PC-9 (cell line): ENCODE measurements at regions not wholly inside any gene's neighbourhood (a gene's known extent, or its start where the extent isn't known, plus 50 kb on each side); places are given as distances from the start of the nearest gene placed in this dataset.

ENCODE experiments used
- BruUV-seq: library from RNA; stranded (reverse); fragments of 400-500 nt; replicated peaks from 2 replicates; lab custom pipeline; 2021; lab: Mats Ljungman, UMichigan
- CTCF ChIA-PET: fragments of 300-600 bp; sonication (Branson Sonifier 250); formaldehyde crosslinking; loops from one replicate; lab custom pipeline; 2022; ENCODE audit warnings: antibody characterized with exemption; lab: Charles Lee
- POLR2A ChIA-PET: fragments of 300-600 bp; sonication (Branson Sonifier 250); formaldehyde crosslinking; loops from one replicate; lab custom pipeline; 2022; ENCODE audit warnings: antibody characterized with exemption; ENCODE audit not compliant: unreplicated experiment; lab: Charles Lee
- DNase-seq, 2 experiments: peaks; one replicate each; pipeline versions ENCODE4 v3.0.0 to v3.0.0-alpha.2; 2015 to 2022; ENCODE audit warnings: mixed read lengths in 1 of 2
- H2AFZ ChIP-seq: fragments of 200-600 bp; sonication (generic); 2 replicates; pipeline ENCODE4 v1.8.1; 2017; ENCODE audit warnings: antibody characterized with exemption
- H3F3A ChIP-seq: fragments of 200-600 bp; sonication (generic); 2 replicates; pipeline ENCODE4 v1.8.1; 2017; ENCODE audit warnings: antibody characterized with exemption, mild to moderate bottlenecking, low read depth; ENCODE audit not compliant: insufficient read depth
- H3K27ac ChIP-seq: fragments of 200-600 bp; sonication (generic); 2 replicates; pipeline ENCODE4 v1.6.1; 2016; ENCODE audit warnings: mixed run types
- H3K27me3 ChIP-seq: fragments of 200-600 bp; sonication (generic); 2 replicates; pipeline ENCODE4 v1.6.1; 2016; ENCODE audit warnings: low read depth, mixed run types; ENCODE audit not compliant: insufficient read depth
- H3K36me3 ChIP-seq: fragments of 200-600 bp; sonication (generic); 2 replicates; pipeline ENCODE4 v1.6.1; 2016; ENCODE audit warnings: low read depth, mixed run types
- H3K4me1 ChIP-seq: fragments of 200-600 bp; sonication (generic); replicated peaks from 2 replicates; pipeline ENCODE4 v1.6.1; 2016; ENCODE audit warnings: mixed run types; ENCODE audit not compliant: insufficient read depth
- H3K4me2 ChIP-seq: fragments of 200-600 bp; sonication (generic); 2 replicates; pipeline ENCODE4 v1.6.1; 2017; ENCODE audit warnings: mixed run types
- H3K4me3 ChIP-seq: fragments of 200-600 bp; sonication (generic); 2 replicates; pipeline ENCODE4 v1.6.1; 2016; ENCODE audit warnings: mixed run types
- H3K79me2 ChIP-seq: fragments of 200-600 bp; sonication (generic); 2 replicates; pipeline ENCODE4 v1.6.1; 2017; ENCODE audit warnings: low read depth, mixed run types
- H3K9me2 ChIP-seq: fragments of 200-600 bp; sonication (generic); 2 replicates; pipeline ENCODE4 v1.8.1; 2017; ENCODE audit warnings: mild to moderate bottlenecking; ENCODE audit not compliant: insufficient read depth
- H3K9me3 ChIP-seq: fragments of 200-600 bp; sonication (generic); 2 replicates; pipeline ENCODE4 v1.8.1; 2016; ENCODE audit warnings: low read depth; ENCODE audit not compliant: insufficient read depth
- H4K20me1 ChIP-seq: fragments of 200-600 bp; sonication (generic); 2 replicates; pipeline ENCODE4 v1.8.1; 2017; ENCODE audit not compliant: insufficient read depth
- EZH2 ChIP-seq: fragments of 200-600 bp; sonication (generic); IDR thresholded peaks from 2 replicates; pipeline ENCODE4 v1.8.0; 2017; ENCODE audit warnings: antibody characterized with exemption, low read depth
- intact Hi-C: fragments of 100-400 bp; cut with micrococcal nuclease; formaldehyde crosslinking; loops from one replicate; pipeline ENCODE4 v1.10.0; 2022; ENCODE audit not compliant: unreplicated experiment
- TF ChIP-seq, protein P1 (sequence below): fragments of 200-600 bp; sonication (generic); conservative IDR thresholded peaks from 2 replicates; pipeline ENCODE4 v1.6.1; 2017; ENCODE audit warnings: mixed run types, antibody characterized with exemption, mild to moderate bottlenecking, moderate library complexity

DNA sequence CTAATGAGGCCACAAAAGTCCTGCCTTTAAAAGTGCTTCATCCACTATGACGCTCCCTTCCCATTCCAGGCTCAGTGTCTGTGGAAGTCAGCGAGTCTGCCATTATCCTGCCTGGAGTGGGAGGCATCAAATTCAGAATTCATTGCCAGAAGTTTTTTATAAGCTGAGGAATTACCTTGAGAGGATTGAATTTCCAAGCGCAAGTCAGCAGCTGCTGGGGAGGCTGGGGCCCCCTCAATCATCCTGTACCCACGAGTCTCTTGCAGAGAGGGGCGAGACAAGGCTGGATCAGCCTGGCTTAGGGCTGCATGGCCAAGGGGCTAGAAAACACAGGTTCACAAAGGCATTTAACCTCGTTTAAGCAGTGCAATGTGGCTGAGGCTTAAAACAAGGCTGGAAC lies 170.5 kb upstream of the NOCT start:
- Histone ChIP-seq H3K79me2 (no peaks in the 10 kb centered on the region), H3K4me2 (no peak overlapping the region), H3K4me3 (no peak overlapping the region), H3K27ac (no peak overlapping the region), H4K20me1 (no peaks in the 10 kb centered on the region), H3K27me3 (no peaks in the 10 kb centered on the region), H3K36me3 (no peaks in the 10 kb centered on the region), H3K4me1 (no peaks in the 10 kb centered on the region), H3K9me3 (no peaks in the 10 kb centered on the region), H3K9me2 (no peaks in the 10 kb centered on the region), H2AFZ (0 out of 2 replicates have a peak overlapping the region, but pooled peaks have one; percentile 16), H3F3A (no peaks in the 10 kb centered on the region)
- BruUV-seq, result no TSS peak
- CTCF ChIA-PET, result no interaction called here
- no peak for DNase-seq
- POLR2A ChIA-PET, result no interaction called here
- TF ChIP-seq, protein P1, sequence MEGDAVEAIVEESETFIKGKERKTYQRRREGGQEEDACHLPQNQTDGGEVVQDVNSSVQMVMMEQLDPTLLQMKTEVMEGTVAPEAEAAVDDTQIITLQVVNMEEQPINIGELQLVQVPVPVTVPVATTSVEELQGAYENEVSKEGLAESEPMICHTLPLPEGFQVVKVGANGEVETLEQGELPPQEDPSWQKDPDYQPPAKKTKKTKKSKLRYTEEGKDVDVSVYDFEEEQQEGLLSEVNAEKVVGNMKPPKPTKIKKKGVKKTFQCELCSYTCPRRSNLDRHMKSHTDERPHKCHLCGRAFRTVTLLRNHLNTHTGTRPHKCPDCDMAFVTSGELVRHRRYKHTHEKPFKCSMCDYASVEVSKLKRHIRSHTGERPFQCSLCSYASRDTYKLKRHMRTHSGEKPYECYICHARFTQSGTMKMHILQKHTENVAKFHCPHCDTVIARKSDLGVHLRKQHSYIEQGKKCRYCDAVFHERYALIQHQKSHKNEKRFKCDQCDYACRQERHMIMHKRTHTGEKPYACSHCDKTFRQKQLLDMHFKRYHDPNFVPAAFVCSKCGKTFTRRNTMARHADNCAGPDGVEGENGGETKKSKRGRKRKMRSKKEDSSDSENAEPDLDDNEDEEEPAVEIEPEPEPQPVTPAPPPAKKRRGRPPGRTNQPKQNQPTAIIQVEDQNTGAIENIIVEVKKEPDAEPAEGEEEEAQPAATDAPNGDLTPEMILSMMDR, result no peak
- TF ChIP-seq EZH2, result no peak
- intact Hi-C loops, result no loop called here

DNA sequence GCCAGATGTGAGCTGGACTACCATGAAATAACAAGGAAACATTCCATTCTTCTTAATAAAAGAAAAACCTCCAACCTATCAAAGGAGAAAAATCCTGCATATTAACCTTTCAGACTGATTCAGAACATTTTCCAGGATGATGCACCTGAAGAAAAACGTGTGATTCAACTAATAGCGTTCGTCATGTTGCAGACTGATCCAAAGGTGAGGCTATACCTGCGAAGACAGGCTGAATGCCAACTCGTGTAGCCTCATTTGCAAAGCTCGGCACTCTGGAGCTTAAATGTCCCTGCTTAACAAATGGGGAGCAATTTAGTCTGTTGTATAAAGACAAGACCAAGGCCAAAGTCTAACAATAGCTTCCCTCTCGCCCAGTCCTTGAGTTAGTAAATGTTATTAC lies 172.0 kb upstream of the NOCT start:
- no peak for DNase-seq
- H3K4me3 ChIP-seq, result no peak overlapping the region
- POLR2A ChIA-PET, result no interaction called here
- H3K27ac ChIP-seq, result no peak overlapping the region
- intact Hi-C loops, result no loop called here
- no peaks in the 10 kb centered on the region for H3F3A ChIP-seq
- no peak overlapping the region for H2AFZ ChIP-seq
- CTCF ChIA-PET, result no interaction called here
- no peaks in the 10 kb centered on the region for H3K79me2 ChIP-seq
- TF ChIP-seq, protein P1, result no peak
- TF ChIP-seq EZH2, result no peak
- H3K9me2 ChIP-seq, result no peaks in the 10 kb centered on the region
- H3K4me1 ChIP-seq, result no peaks in the 10 kb centered on the region
- no peaks in the 10 kb centered on the region for H3K9me3 ChIP-seq
- BruUV-seq, result no TSS peak
- H4K20me1 ChIP-seq, result no peaks in the 10 kb centered on the region
- H3K36me3 ChIP-seq, result no peaks in the 10 kb centered on the region
- H3K4me2 ChIP-seq, result no peak overlapping the region
- H3K27me3 ChIP-seq, result no peaks in the 10 kb centered on the region

DNA sequence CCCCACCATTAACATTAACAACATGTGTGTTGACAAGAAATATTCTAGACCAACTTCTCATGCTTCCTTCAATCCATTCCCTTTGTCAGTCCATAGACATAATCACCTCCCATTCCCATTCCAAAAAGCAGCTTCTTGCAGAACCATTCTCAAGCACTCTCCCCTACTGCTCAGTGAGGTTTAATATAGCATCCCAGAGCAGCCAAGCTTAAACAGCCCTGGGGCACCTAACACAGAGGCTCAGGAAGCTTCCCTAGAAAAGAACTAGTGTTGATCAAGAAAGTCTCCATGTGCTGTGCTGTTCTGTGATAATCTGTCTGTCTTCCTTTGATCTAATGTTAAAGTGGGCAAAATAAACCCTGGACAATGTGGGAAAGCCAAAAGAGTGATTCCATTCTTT lies 174.2 kb upstream of the NOCT start:
- Histone ChIP-seq H3K27ac (no peak overlapping the region), H3K79me2 (no peaks in the 10 kb centered on the region), H2AFZ (no peak overlapping the region), H3K9me2 (no peaks in the 10 kb centered on the region), H3K9me3 (no peaks in the 10 kb centered on the region), H3F3A (no peaks in the 10 kb centered on the region), H3K4me1 (no peaks in the 10 kb centered on the region), H4K20me1 (no peaks in the 10 kb centered on the region), H3K4me3 (no peak overlapping the region), H3K36me3 (no peaks in the 10 kb centered on the region), H3K27me3 (no peaks in the 10 kb centered on the region), H3K4me2 (no peak overlapping the region)
- no peak for TF ChIP-seq EZH2
- TF ChIP-seq, protein P1, result no peak
- ChIA-PET CTCF (no interaction called here), POLR2A (no interaction called here)
- intact Hi-C loops, result no loop called here
- BruUV-seq, result no TSS peak
- DNase-seq, result no peak
